Transverse colon (tissue), 4 donors: ENCODE measurements at regions not wholly inside any gene's neighbourhood (a gene's known extent, or its start where the extent isn't known, plus 50 kb on each side); places are given as distances from the start of the nearest gene placed in this dataset.

Experiments used
- DNase-seq: peaks from one replicate; pipeline ENCODE4 v3.0.0-alpha.2; 2019
- H3K27ac ChIP-seq, 4 donors: fragments of 200-600 bp; sonication (generic); 2 replicates each; pipeline ENCODE4 v1.5.1; 2016 to 2018; ENCODE audit warnings: inconsistent platforms in 4 of 4
- H3K27me3 ChIP-seq: fragments of 200-600 bp; sonication (generic); 2 replicates; pipeline ENCODE4 v1.5.1; 2017; ENCODE audit warnings: inconsistent platforms
- H3K36me3 ChIP-seq, 4 donors: fragments of 200-600 bp; sonication (generic); 2 replicates each; pipeline ENCODE4 v1.5.1; 2017 to 2019; ENCODE audit warnings: inconsistent platforms in 4 of 4
- H3K4me1 ChIP-seq, 4 donors: fragments of 200-600 bp; sonication (generic); 2 replicates each; pipeline ENCODE4 v1.5.1; 2017 to 2020; ENCODE audit warnings: inconsistent platforms in 4 of 4
- H3K4me3 ChIP-seq, 4 donors: fragments of 200-600 bp; sonication (generic); 1 replicate in 1 of 4; 2 replicates in 3 of 4; pipeline versions ENCODE4 v1.5.1 to v1.6.1; 2017 to 2019; ENCODE audit warnings: inconsistent platforms in 4 of 4
- H3K9me3 ChIP-seq, 2 donors: fragments of 200-600 bp; sonication (generic); 2 replicates each; pipeline ENCODE4 v1.5.1; 2017 to 2019; ENCODE audit warnings: inconsistent platforms in 2 of 2
- CTCF ChIP-seq, 5 experiments: fragments of 200-600 bp in 3 of 5; fragments of 450-650 bp in 2 of 5; sonication (generic) in 3 of 5; IDR thresholded peaks; 1 replicate in 2 of 5; 2 replicates in 3 of 5; pipeline ENCODE4 v1.5.1; 2016 to 2017; ENCODE audit warnings: antibody characterized with exemption in 5 of 5, inconsistent platforms in 3 of 5, mild to moderate bottlenecking in 2 of 5, moderate library complexity in 1 of 5
- EP300 ChIP-seq: sonication (generic); formaldehyde crosslinking; IDR thresholded peaks from one replicate; pipeline ENCODE4 v1.6.1; 2017; ENCODE audit warnings: antibody characterized with exemption, low read depth
- POLR2A ChIP-seq: fragments of 450-650 bp; IDR thresholded peaks from one replicate; pipeline ENCODE4 v1.6.1; 2016; ENCODE audit warnings: antibody characterized with exemption, mild to moderate bottlenecking, moderate library complexity
- POLR2AphosphoS5 ChIP-seq, 3 donors: sonication (generic); formaldehyde crosslinking; IDR thresholded peaks; one replicate each; pipeline ENCODE4 v1.6.1; 2016; ENCODE audit warnings: antibody characterized with exemption in 3 of 3
- WGBS, 2 donors: methylation state at CpG; one replicate each; pipeline ENCODE4 v1.1.5; 2018; ENCODE audit warnings: low coverage in 1 of 2; 5-methylcytosine and 5-hydroxymethylcytosine counted together
- in situ Hi-C, 4 donors: fragments of 200-750 bp; cut with MboI; loops; one replicate each; pipeline versions ENCODE4 v1.15.0 to v1.15.1; 2017; ENCODE audit warnings: low sequenced_read_pairs in 3 of 4, low pct_ligation_motif_present in 1 of 4, low pct_unique_long_range_greater_than_20kb in 1 of 4
- intact Hi-C: fragments of 100-400 bp; cut with DNase I; formaldehyde crosslinking; loops from one replicate; pipeline ENCODE4 v1.15.1; 2023; ENCODE audit warnings: low total_unique reads

- in situ Hi-C loops = no loop called here
- H3K4me3 ChIP-seq = no peak overlapping the region
- intact Hi-C loops = no loop called here
- H3K4me1 ChIP-seq = no peaks in the 10 kb centered on the region
- no peak for DNase-seq
- H3K27ac ChIP-seq = no peak overlapping the region
- no peaks in the 10 kb centered on the region for H3K36me3 ChIP-seq
- TF ChIP-seq POLR2A (no peak), EP300 (no peak), POLR2AphosphoS5 (IDR thresholded peaks at IDR 0.05) (no peak), CTCF (IDR thresholded peaks at IDR 0.05) (no peak)
- no peaks in the 10 kb centered on the region for H3K27me3 ChIP-seq
- H3K9me3 ChIP-seq = no peaks in the 10 kb centered on the region
Measured at GRCh38 chr1:222910699-222911098, 95.9 kb downstream of the DISP1 start.

- intact Hi-C loops (no loop called here), in situ Hi-C loops (no loop called here)
- Histone ChIP-seq H3K27ac (no peak overlapping the region), H3K27me3 (no peaks in the 10 kb centered on the region), H3K9me3 (peaks cover 0 to 2% of the 10 kb centered on the region in 2 donors), H3K4me3 (no peak overlapping the region), H3K4me1 (no peaks in the 10 kb centered on the region), H3K36me3 (no peaks in the 10 kb centered on the region)
- TF ChIP-seq EP300 (no peak), POLR2AphosphoS5 (IDR thresholded peaks at IDR 0.05) (no peak)
- WGBS, 2 donors = 77 to 100% methylated on average over 1 of the region's 1 CpG
- DNase-seq = no peak
Measured at GRCh38 chr1:222911866-222912265, 97.0 kb downstream of the DISP1 start.

GRCh38 chr1:222912730-222913129, 97.9 kb downstream of the DISP1 start:
- Histone ChIP-seq H3K27me3 (no peaks in the 10 kb centered on the region), H3K4me3 (no peak overlapping the region), H3K4me1 (no peaks in the 10 kb centered on the region), H3K27ac (no peak overlapping the region), H3K36me3 (no peaks in the 10 kb centered on the region), H3K9me3 (peaks cover 0 to 6% of the 10 kb centered on the region in 2 donors)
- in situ Hi-C loops (no loop called here), intact Hi-C loops (no loop called here)
- no peak for TF ChIP-seq CTCF (IDR thresholded peaks at IDR 0.05)
- no peak for DNase-seq

GRCh38 chr1:222914861-222915632, 100.2 kb downstream of the DISP1 start:
- WGBS, 2 donors = 90 to 93% methylated on average over 2 of the region's 2 CpGs
- H3K4me1 ChIP-seq = no peaks in the 10 kb centered on the region
- no peak overlapping the region for H3K27ac ChIP-seq
- in situ Hi-C loops = no loop called here
- no peak for TF ChIP-seq POLR2AphosphoS5 (IDR thresholded peaks at IDR 0.05)
- TF ChIP-seq CTCF (IDR thresholded peaks at IDR 0.05) = no peak
- no peak for TF ChIP-seq POLR2A
- no peak for TF ChIP-seq EP300
- no peaks in the 10 kb centered on the region for H3K27me3 ChIP-seq
- H3K4me3 ChIP-seq = no peak overlapping the region
- H3K36me3 ChIP-seq = no peaks in the 10 kb centered on the region
- peaks cover 0 to 6% of the 10 kb centered on the region in 2 donors for H3K9me3 ChIP-seq
- intact Hi-C loops = no loop called here
- DNase-seq = no peak

- no peak for TF ChIP-seq EP300
- TF ChIP-seq CTCF (IDR thresholded peaks at IDR 0.05) = no peak
- TF ChIP-seq POLR2AphosphoS5 (IDR thresholded peaks at IDR 0.05) = no peak
- no peak for TF ChIP-seq POLR2A
- WGBS, 2 donors = 50 to 59% methylated on average over 2 to 3 of the region's 3 CpGs
- in situ Hi-C loops = no loop called here
- H3K36me3 ChIP-seq = no peaks in the 10 kb centered on the region
- intact Hi-C loops = no loop called here
- peaks cover 0 to 6% of the 10 kb centered on the region in 2 donors for H3K9me3 ChIP-seq
- no peak overlapping the region for H3K4me3 ChIP-seq
- H3K4me1 ChIP-seq = no peaks in the 10 kb centered on the region
- no peak for DNase-seq
- no peaks in the 10 kb centered on the region for H3K27me3 ChIP-seq
- no peak overlapping the region for H3K27ac ChIP-seq
Measured at GRCh38 chr1:222916100-222916499, 101.3 kb downstream of the DISP1 start.
